RWPE2 (cell line): ENCODE measurements at regions not wholly inside any gene's neighbourhood (a gene's known extent, or its start where the extent isn't known, plus 50 kb on each side); places are given as distances from the start of the nearest gene placed in this dataset.

ENCODE experiments used
- ATAC-seq: fragments of 200-7000 bp; cut with Tn5 transposase; 3 replicates; pipeline ENCODE4 v1.9.1; 2021; ENCODE audit warnings: low read depth
- DNase-seq: peaks from one replicate; pipeline ENCODE4 v3.0.0-alpha.2; 2020; ENCODE audit warnings: low spot score
- H3K27ac ChIP-seq: fragments of 450-650 bp; 2 replicates; pipeline ENCODE4 v1.5.1; 2017; ENCODE audit warnings: mild to moderate bottlenecking; ENCODE audit not compliant: poor library complexity, severe bottlenecking
- H3K27me3 ChIP-seq: fragments of 250-450 bp; sonication (Bioruptor Pico); 2 replicates; pipeline ENCODE4 v1.5.1; 2021; ENCODE audit warnings: mild to moderate bottlenecking, moderate library complexity; ENCODE audit not compliant: insufficient read depth, poor library complexity, severe bottlenecking
- H3K36me3 ChIP-seq: fragments of 250-450 bp; sonication (Bioruptor Pico); 2 replicates; pipeline ENCODE4 v1.5.1; 2020; ENCODE audit warnings: low read depth, mild to moderate bottlenecking, moderate library complexity
- H3K4me1 ChIP-seq: fragments of 250-450 bp; sonication (Bioruptor Pico); 2 replicates; pipeline ENCODE4 v1.5.1; 2021; ENCODE audit warnings: mild to moderate bottlenecking, moderate library complexity; ENCODE audit not compliant: insufficient read depth, poor library complexity, severe bottlenecking
- H3K4me3 ChIP-seq: fragments of 250-450 bp; sonication (Bioruptor Pico); 2 replicates; pipeline ENCODE4 v1.5.1; 2021; ENCODE audit warnings: mild to moderate bottlenecking, moderate library complexity; ENCODE audit not compliant: severe bottlenecking
- H3K9me3 ChIP-seq: fragments of 250-450 bp; sonication (Bioruptor Pico); 2 replicates; pipeline ENCODE4 v1.5.1; 2021; ENCODE audit warnings: mild to moderate bottlenecking, moderate library complexity; ENCODE audit not compliant: severe bottlenecking
- TF ChIP-seq, protein P1 (sequence below): fragments of 450-650 bp; IDR thresholded peaks from one replicate; pipeline ENCODE4 v1.5.1; 2017; ENCODE audit warnings: mild to moderate bottlenecking, moderate library complexity; ENCODE audit not compliant: poor library complexity, severe bottlenecking

DNA sequence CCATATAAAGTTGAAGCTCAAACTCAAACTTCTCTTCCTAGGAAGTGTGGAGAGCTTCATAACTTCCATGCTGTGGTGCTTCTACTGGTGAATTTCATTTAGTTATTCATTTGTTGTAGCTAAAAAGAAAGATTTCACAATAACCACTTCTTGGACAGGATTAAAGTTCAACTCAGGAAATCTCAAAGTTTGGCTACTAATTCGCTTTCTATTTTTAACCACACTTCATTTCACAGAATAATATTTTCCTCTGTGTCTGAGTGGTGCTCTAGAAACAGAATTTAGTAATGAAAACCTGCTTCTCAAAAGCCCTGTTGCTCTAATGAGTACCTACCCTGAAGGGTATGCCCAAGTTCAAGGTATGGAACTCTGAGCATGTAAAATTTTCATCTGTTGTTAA is 73.9 kb downstream of the ACTBL2 start:
- Histone ChIP-seq H3K36me3 (no peaks in the 10 kb centered on the region), H3K9me3 (no peaks in the 10 kb centered on the region), H3K27me3 (no peaks in the 10 kb centered on the region), H3K4me1 (no peaks in the 10 kb centered on the region), H3K27ac (no peak overlapping the region), H3K4me3 (no peak overlapping the region)
- TF ChIP-seq, protein P1, sequence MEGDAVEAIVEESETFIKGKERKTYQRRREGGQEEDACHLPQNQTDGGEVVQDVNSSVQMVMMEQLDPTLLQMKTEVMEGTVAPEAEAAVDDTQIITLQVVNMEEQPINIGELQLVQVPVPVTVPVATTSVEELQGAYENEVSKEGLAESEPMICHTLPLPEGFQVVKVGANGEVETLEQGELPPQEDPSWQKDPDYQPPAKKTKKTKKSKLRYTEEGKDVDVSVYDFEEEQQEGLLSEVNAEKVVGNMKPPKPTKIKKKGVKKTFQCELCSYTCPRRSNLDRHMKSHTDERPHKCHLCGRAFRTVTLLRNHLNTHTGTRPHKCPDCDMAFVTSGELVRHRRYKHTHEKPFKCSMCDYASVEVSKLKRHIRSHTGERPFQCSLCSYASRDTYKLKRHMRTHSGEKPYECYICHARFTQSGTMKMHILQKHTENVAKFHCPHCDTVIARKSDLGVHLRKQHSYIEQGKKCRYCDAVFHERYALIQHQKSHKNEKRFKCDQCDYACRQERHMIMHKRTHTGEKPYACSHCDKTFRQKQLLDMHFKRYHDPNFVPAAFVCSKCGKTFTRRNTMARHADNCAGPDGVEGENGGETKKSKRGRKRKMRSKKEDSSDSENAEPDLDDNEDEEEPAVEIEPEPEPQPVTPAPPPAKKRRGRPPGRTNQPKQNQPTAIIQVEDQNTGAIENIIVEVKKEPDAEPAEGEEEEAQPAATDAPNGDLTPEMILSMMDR, result no peak
- ATAC-seq (no peak), DNase-seq (no peak)

DNA sequence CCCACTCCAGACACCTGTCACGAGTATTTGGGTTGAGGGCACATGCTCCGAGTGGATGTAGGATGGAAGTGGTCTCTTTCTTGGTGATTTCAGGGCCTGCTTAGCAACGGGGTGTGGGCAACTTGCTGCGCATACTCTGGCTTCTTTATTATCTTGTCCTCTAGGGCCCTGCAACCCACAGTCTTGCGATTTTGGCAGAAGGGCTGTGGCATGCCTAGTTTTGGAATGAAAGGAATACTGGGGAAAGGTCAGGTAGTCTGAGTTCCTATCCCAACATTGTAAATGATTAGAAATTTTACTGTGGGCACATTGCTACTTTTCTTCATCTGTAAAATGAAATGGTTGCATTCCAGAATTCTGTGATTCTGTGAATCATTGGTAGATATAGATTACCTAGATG is 74.3 kb downstream of the ACTBL2 start:
- H3K27ac ChIP-seq, result no peak overlapping the region

DNA sequence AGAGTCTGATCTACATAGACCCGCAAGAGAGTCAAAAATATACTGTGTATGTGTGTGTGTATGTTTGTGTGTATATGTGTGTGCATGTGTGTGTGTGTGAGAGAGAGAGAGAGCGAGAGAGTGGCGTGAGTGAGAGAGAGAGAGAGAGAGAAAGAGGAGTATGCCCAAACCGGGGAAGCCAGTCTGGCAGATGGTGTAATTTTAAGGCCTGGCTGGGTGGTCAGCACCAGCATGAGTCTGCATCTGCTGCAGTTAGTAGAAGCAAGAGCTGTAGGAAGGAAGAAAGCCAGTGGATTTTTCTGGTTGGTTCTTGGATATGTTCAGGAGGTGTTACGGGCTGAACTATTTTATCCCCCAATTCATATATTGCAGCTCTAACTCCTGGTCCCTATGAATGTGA is 75.2 kb downstream of the ACTBL2 start:
- DNase-seq, result no peak

More for the DNA sequence above, 74.3 kb downstream of the ACTBL2 start:
- Histone ChIP-seq H3K4me1 (no peaks in the 10 kb centered on the region), H3K27me3 (no peaks in the 10 kb centered on the region), H3K9me3 (no peaks in the 10 kb centered on the region), H3K4me3 (no peak overlapping the region), H3K36me3 (no peaks in the 10 kb centered on the region)
- TF ChIP-seq, protein P1, result no peak
- no peak for DNase-seq
- no peak for ATAC-seq

DNA sequence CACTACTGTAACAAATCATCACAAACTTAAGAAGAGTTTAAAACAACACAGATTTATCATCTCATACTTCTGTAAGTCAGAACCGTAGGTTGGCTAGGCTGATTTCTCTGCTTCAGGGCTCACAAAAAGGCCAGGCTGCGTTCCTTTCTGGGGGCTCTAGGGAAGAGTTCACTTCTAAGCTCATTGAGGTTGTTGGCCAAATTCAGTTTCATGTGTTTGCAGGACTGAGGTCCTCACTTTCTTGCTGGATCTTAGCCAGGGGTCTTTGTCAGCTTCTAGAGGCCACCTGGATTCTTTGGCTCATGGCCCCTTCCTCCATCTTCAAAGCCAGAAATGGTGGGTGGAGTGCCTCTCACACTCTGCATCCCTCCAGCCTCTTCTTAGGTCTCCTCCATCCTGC is 76.0 kb downstream of the ACTBL2 start:
- no peak for DNase-seq
- Histone ChIP-seq H3K36me3 (no peaks in the 10 kb centered on the region), H3K4me3 (no peak overlapping the region)

More for the DNA sequence above, 75.2 kb downstream of the ACTBL2 start:
- Histone ChIP-seq H3K4me1 (no peaks in the 10 kb centered on the region), H3K27me3 (no peaks in the 10 kb centered on the region), H3K36me3 (no peaks in the 10 kb centered on the region), H3K9me3 (no peaks in the 10 kb centered on the region), H3K4me3 (no peak overlapping the region), H3K27ac (no peak overlapping the region)
- TF ChIP-seq, protein P1, result no peak
- ATAC-seq, result no peak

DNA sequence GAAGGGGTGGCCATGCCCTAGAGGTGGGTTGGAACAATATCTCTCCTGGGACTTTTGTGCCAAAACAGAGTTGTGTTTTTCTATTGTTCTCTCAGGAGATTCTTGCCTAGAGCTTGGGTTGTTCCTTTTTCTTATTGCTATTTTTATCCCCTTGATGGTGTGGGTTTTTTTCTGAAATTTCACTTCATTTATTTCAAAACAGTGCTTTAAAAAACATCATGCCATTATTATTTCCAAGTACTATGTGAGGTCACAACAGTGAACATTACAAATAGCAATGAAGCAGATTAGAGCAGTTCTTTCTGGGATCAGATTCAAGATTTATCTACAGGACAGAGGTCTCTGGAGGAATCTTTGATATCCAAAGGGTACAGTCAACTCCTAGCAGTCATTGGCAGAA is 76.6 kb downstream of the ACTBL2 start:
- H3K27me3 ChIP-seq, result no peaks in the 10 kb centered on the region
- ATAC-seq, result no peak
- DNase-seq, result no peak

More for the DNA sequence above, 76.0 kb downstream of the ACTBL2 start:
- Histone ChIP-seq H3K4me1 (no peaks in the 10 kb centered on the region), H3K9me3 (no peaks in the 10 kb centered on the region), H3K27ac (no peak overlapping the region), H3K27me3 (no peaks in the 10 kb centered on the region)
- TF ChIP-seq, protein P1, result no peak
- no peak for ATAC-seq

More for the DNA sequence above, 76.6 kb downstream of the ACTBL2 start:
- H3K9me3 ChIP-seq, result no peaks in the 10 kb centered on the region
- H3K4me1 ChIP-seq, result no peaks in the 10 kb centered on the region
- TF ChIP-seq, protein P1, result no peak
- no peak overlapping the region for H3K4me3 ChIP-seq
- no peak overlapping the region for H3K27ac ChIP-seq
- no peaks in the 10 kb centered on the region for H3K36me3 ChIP-seq
